ENCODE measurements at regions not wholly inside any gene's neighbourhood (a gene's known extent, or its start where the extent isn't known, plus 50 kb on each side); places are given as distances from the start of the nearest gene placed in this dataset.
"Not testable (repeated sequence)": the region's sequence is repeated elsewhere in the genome, so short reads cannot be mapped to it uniquely, and the experiment has no call there.

- DNase-seq, result no peak
- Histone ChIP-seq H3K4me1 (ENCODE audit: control extremely low read depth in 1 of 4, control insufficient read depth in 4 of 4, insufficient read depth in 4 of 4, low read length in 3 of 4) (no peaks in the 10 kb centered on the region), H3K27me3 (replicated peaks in 2 of 5; ENCODE audit: control insufficient read depth in 4 of 5, insufficient read depth in 5 of 5, low read length in 4 of 5) (peaks cover 0 to 23% (median 8%) of the 10 kb centered on the region in 5 experiments), H3K9me3 (ENCODE audit: control extremely low read depth in 1 of 5, control insufficient read depth in 4 of 5, insufficient read depth in 2 of 5, low read depth in 1 of 5, low read length in 4 of 5) (no peaks in the 10 kb centered on the region), H3K36me3 (ENCODE audit: control insufficient read depth in 4 of 4, insufficient read depth in 4 of 4, low read length in 3 of 4) (no peaks in the 10 kb centered on the region), H3K27ac (ENCODE audit: insufficient read depth in 1 of 2, low read depth in 1 of 2, low read length in 2 of 2, poor library complexity in 1 of 2, severe bottlenecking in 2 of 2) (no peak overlapping the region), H3K4me3 (ENCODE audit: control insufficient read depth in 1 of 7, extremely low read depth in 1 of 7, insufficient read depth in 4 of 7, low read depth in 2 of 7, low read length in 6 of 7) (no peak overlapping the region)
- 100% methylated on average over 2 of the region's 3 CpGs for WGBS (ENCODE audit: insufficient coverage)
- CTCF ChIA-PET, result no interaction called here
- POLR2A ChIA-PET, result no interaction called here
Measured at GRCh38 chr2:236916181-236916580, 169.5 kb upstream of the COPS8 start.

- 100% methylated on average over 1 of the region's 4 CpGs for WGBS (ENCODE audit: insufficient coverage)
Measured at GRCh38 chr2:236916651-236917050, 169.0 kb upstream of the COPS8 start.

GRCh38 chr2:236917164-236917563 lies 168.5 kb upstream of the COPS8 start:
- ChIA-PET POLR2A (no interaction called here), CTCF (no interaction called here)
- Histone ChIP-seq H3K4me3 (ENCODE audit: control insufficient read depth in 1 of 7, extremely low read depth in 1 of 7, insufficient read depth in 4 of 7, low read depth in 2 of 7, low read length in 6 of 7) (no peak overlapping the region), H3K36me3 (ENCODE audit: control insufficient read depth in 4 of 4, insufficient read depth in 4 of 4, low read length in 3 of 4) (no peaks in the 10 kb centered on the region), H3K27me3 (replicated peaks in 2 of 5; ENCODE audit: control insufficient read depth in 4 of 5, insufficient read depth in 5 of 5, low read length in 4 of 5) (peaks cover 0 to 20% (median 2%) of the 10 kb centered on the region in 5 experiments), H3K9me3 (ENCODE audit: control extremely low read depth in 1 of 5, control insufficient read depth in 4 of 5, insufficient read depth in 2 of 5, low read depth in 1 of 5, low read length in 4 of 5) (no peaks in the 10 kb centered on the region), H3K4me1 (ENCODE audit: control extremely low read depth in 1 of 4, control insufficient read depth in 4 of 4, insufficient read depth in 4 of 4, low read length in 3 of 4) (no peaks in the 10 kb centered on the region), H3K27ac (ENCODE audit: insufficient read depth in 1 of 2, low read depth in 1 of 2, low read length in 2 of 2, poor library complexity in 1 of 2, severe bottlenecking in 2 of 2) (no peak overlapping the region)
- 100% methylated on average over 3 of the region's 3 CpGs for WGBS (ENCODE audit: insufficient coverage)
- DNase-seq, result no peak

More at GRCh38 chr2:236916651-236917050, 169.0 kb upstream of the COPS8 start:
- Histone ChIP-seq H3K4me3 (ENCODE audit: control insufficient read depth in 1 of 7, extremely low read depth in 1 of 7, insufficient read depth in 4 of 7, low read depth in 2 of 7, low read length in 6 of 7) (no peak overlapping the region), H3K36me3 (ENCODE audit: control insufficient read depth in 4 of 4, insufficient read depth in 4 of 4, low read length in 3 of 4) (no peaks in the 10 kb centered on the region), H3K27me3 (replicated peaks in 2 of 5; ENCODE audit: control insufficient read depth in 4 of 5, insufficient read depth in 5 of 5, low read length in 4 of 5) (peaks cover 0 to 23% (median 7%) of the 10 kb centered on the region in 5 experiments), H3K4me1 (ENCODE audit: control extremely low read depth in 1 of 4, control insufficient read depth in 4 of 4, insufficient read depth in 4 of 4, low read length in 3 of 4) (no peaks in the 10 kb centered on the region), H3K9me3 (ENCODE audit: control extremely low read depth in 1 of 5, control insufficient read depth in 4 of 5, insufficient read depth in 2 of 5, low read depth in 1 of 5, low read length in 4 of 5) (no peaks in the 10 kb centered on the region), H3K27ac (ENCODE audit: insufficient read depth in 1 of 2, low read depth in 1 of 2, low read length in 2 of 2, poor library complexity in 1 of 2, severe bottlenecking in 2 of 2) (no peak overlapping the region)
- POLR2A ChIA-PET, result no interaction called here
- CTCF ChIA-PET, result no interaction called here
- no peak for DNase-seq

- no peak overlapping the region for H3K27ac ChIP-seq (ENCODE audit: insufficient read depth in 1 of 2, low read depth in 1 of 2, low read length in 2 of 2, poor library complexity in 1 of 2, severe bottlenecking in 2 of 2)
- no peaks in the 10 kb centered on the region for H3K36me3 ChIP-seq (ENCODE audit: control insufficient read depth in 4 of 4, insufficient read depth in 4 of 4, low read length in 3 of 4)
- H3K27me3 ChIP-seq (replicated peaks in 2 of 5; ENCODE audit: control insufficient read depth in 4 of 5, insufficient read depth in 5 of 5, low read length in 4 of 5), result peaks cover 0 to 16% (median 0%) of the 10 kb centered on the region in 5 experiments
- ChIA-PET CTCF (no interaction called here), POLR2A (no interaction called here)
- DNase-seq, result no peak
- WGBS (ENCODE audit: insufficient coverage), result 59% methylated on average over 6 of the region's 9 CpGs
- no peak overlapping the region for H3K4me3 ChIP-seq (ENCODE audit: control insufficient read depth in 1 of 7, extremely low read depth in 1 of 7, insufficient read depth in 4 of 7, low read depth in 2 of 7, low read length in 6 of 7)
- H3K9me3 ChIP-seq (ENCODE audit: control extremely low read depth in 1 of 5, control insufficient read depth in 4 of 5, insufficient read depth in 2 of 5, low read depth in 1 of 5, low read length in 4 of 5), result no peaks in the 10 kb centered on the region
- no peaks in the 10 kb centered on the region for H3K4me1 ChIP-seq (ENCODE audit: control extremely low read depth in 1 of 4, control insufficient read depth in 4 of 4, insufficient read depth in 4 of 4, low read length in 3 of 4)
Measured at GRCh38 chr2:236918545-236918944, 167.1 kb upstream of the COPS8 start.

- H3K4me1 ChIP-seq (ENCODE audit: control extremely low read depth in 1 of 4, control insufficient read depth in 4 of 4, insufficient read depth in 4 of 4, low read length in 3 of 4), result no peaks in the 10 kb centered on the region
- H3K27me3 ChIP-seq (replicated peaks in 2 of 5; ENCODE audit: control insufficient read depth in 4 of 5, insufficient read depth in 5 of 5, low read length in 4 of 5), result peaks cover 0 to 16% (median 0%) of the 10 kb centered on the region in 5 experiments
- no peak overlapping the region for H3K27ac ChIP-seq (ENCODE audit: insufficient read depth in 1 of 2, low read depth in 1 of 2, low read length in 2 of 2, poor library complexity in 1 of 2, severe bottlenecking in 2 of 2)
- no peak overlapping the region for H3K4me3 ChIP-seq (ENCODE audit: control insufficient read depth in 1 of 7, extremely low read depth in 1 of 7, insufficient read depth in 4 of 7, low read depth in 2 of 7, low read length in 6 of 7)
- 83% methylated on average over 9 of the region's 9 CpGs for WGBS (ENCODE audit: insufficient coverage)
- no peaks in the 10 kb centered on the region for H3K9me3 ChIP-seq (ENCODE audit: control extremely low read depth in 1 of 5, control insufficient read depth in 4 of 5, insufficient read depth in 2 of 5, low read depth in 1 of 5, low read length in 4 of 5)
- peak in 2 of 3 donors; percentile 2 to 4 for DNase-seq
- POLR2A ChIA-PET, result no interaction called here
- H3K36me3 ChIP-seq (ENCODE audit: control insufficient read depth in 4 of 4, insufficient read depth in 4 of 4, low read length in 3 of 4), result no peaks in the 10 kb centered on the region
- CTCF ChIA-PET, result no interaction called here
Measured at GRCh38 chr2:236919209-236919608, 166.5 kb upstream of the COPS8 start.

- H3K4me1 ChIP-seq (ENCODE audit: control extremely low read depth in 1 of 4, control insufficient read depth in 4 of 4, insufficient read depth in 4 of 4, low read length in 3 of 4); H3K36me3 ChIP-seq (ENCODE audit: control insufficient read depth in 4 of 4, insufficient read depth in 4 of 4, low read length in 3 of 4); DNase-seq; CTCF ChIA-PET; H3K9me3 ChIP-seq (ENCODE audit: control extremely low read depth in 1 of 5, control insufficient read depth in 4 of 5, insufficient read depth in 2 of 5, low read depth in 1 of 5, low read length in 4 of 5); POLR2A ChIA-PET; H3K27ac ChIP-seq (ENCODE audit: insufficient read depth in 1 of 2, low read depth in 1 of 2, low read length in 2 of 2, poor library complexity in 1 of 2, severe bottlenecking in 2 of 2); H3K4me3 ChIP-seq (ENCODE audit: control insufficient read depth in 1 of 7, extremely low read depth in 1 of 7, insufficient read depth in 4 of 7, low read depth in 2 of 7, low read length in 6 of 7): not testable (repeated sequence)
- peaks cover 0 to 16% (median 0%) of the 10 kb centered on the region in 5 experiments for H3K27me3 ChIP-seq (replicated peaks in 2 of 5; ENCODE audit: control insufficient read depth in 4 of 5, insufficient read depth in 5 of 5, low read length in 4 of 5)
- WGBS (ENCODE audit: insufficient coverage), result 98% methylated on average over 8 of the region's 11 CpGs
Measured at GRCh38 chr2:236919801-236920379, 165.8 kb upstream of the COPS8 start.

- no peaks in the 10 kb centered on the region for H3K36me3 ChIP-seq (ENCODE audit: control insufficient read depth in 4 of 4, insufficient read depth in 4 of 4, low read length in 3 of 4)
Measured at GRCh38 chr2:236922061-236922460, 163.6 kb upstream of the COPS8 start.

More at GRCh38 chr2:236922061-236922460, 163.6 kb upstream of the COPS8 start:
- no peaks in the 10 kb centered on the region for H3K4me1 ChIP-seq (ENCODE audit: control extremely low read depth in 1 of 4, control insufficient read depth in 4 of 4, insufficient read depth in 4 of 4, low read length in 3 of 4)
- 100% methylated on average over 7 of the region's 7 CpGs for WGBS (ENCODE audit: insufficient coverage)
- peaks cover 0 to 15% (median 0%) of the 10 kb centered on the region in 5 experiments for H3K27me3 ChIP-seq (replicated peaks in 2 of 5; ENCODE audit: control insufficient read depth in 4 of 5, insufficient read depth in 5 of 5, low read length in 4 of 5)
- CTCF ChIA-PET, result no interaction called here
- POLR2A ChIA-PET, result no interaction called here
- no peak overlapping the region for H3K27ac ChIP-seq (ENCODE audit: insufficient read depth in 1 of 2, low read depth in 1 of 2, low read length in 2 of 2, poor library complexity in 1 of 2, severe bottlenecking in 2 of 2)
- no peak overlapping the region for H3K4me3 ChIP-seq (ENCODE audit: control insufficient read depth in 1 of 7, extremely low read depth in 1 of 7, insufficient read depth in 4 of 7, low read depth in 2 of 7, low read length in 6 of 7)
- no peak for DNase-seq
- H3K9me3 ChIP-seq (ENCODE audit: control extremely low read depth in 1 of 5, control insufficient read depth in 4 of 5, insufficient read depth in 2 of 5, low read depth in 1 of 5, low read length in 4 of 5), result no peaks in the 10 kb centered on the region
